IMR-90 (cell line): ENCODE measurements at regions not wholly inside any gene's neighbourhood (a gene's known extent, or its start where the extent isn't known, plus 50 kb on each side); places are given as distances from the start of the nearest gene placed in this dataset.

Experiments
- ATAC-seq: fragments of 200-7000 bp; cut with Tn5 transposase; 2 replicates; pipeline ENCODE4 v1.9.1; 2020; ENCODE audit warnings: low read depth, mild to moderate bottlenecking, moderate library complexity
- BruUV-seq: library from RNA; stranded (reverse); fragments of 400-500 nt; replicated peaks from 2 replicates; lab custom pipeline; 2021; lab: Mats Ljungman, UMichigan
- CTCF ChIA-PET: fragments of 300-600 bp; formaldehyde crosslinking; extraction: SDS; loops from one replicate; lab custom pipeline; 2021; ENCODE audit warnings: antibody characterized with exemption; lab: Yijun Ruan, JAX
- POLR2A ChIA-PET: fragments of 300-600 bp; sonication (Branson Sonifier 250); formaldehyde crosslinking; loops from one replicate; lab custom pipeline; 2022; ENCODE audit warnings: antibody characterized with exemption; ENCODE audit not compliant: unreplicated experiment; lab: Charles Lee
- DNase-seq: peaks from one replicate; pipeline ENCODE4 v3.0.0; 2013
- H2AFZ ChIP-seq: replicated peaks from 2 replicates; pipeline ENCODE3; 2013; ENCODE audit warnings: low read length, mild to moderate bottlenecking; ENCODE audit not compliant: poor library complexity
- H2AK5ac ChIP-seq: 2 replicates; pipeline ENCODE4 v1.6.1; 2013; ENCODE audit warnings: low read depth, low read length, inconsistent platforms
- H2AK9ac ChIP-seq: replicated peaks from 2 replicates; pipeline ENCODE3; 2013; ENCODE audit warnings: mild to moderate bottlenecking, low read depth, low read length, moderate library complexity; ENCODE audit not compliant: poor library complexity
- H2BK120ac ChIP-seq: 2 replicates; pipeline ENCODE4 v1.6.1; 2013; ENCODE audit warnings: low read depth, low read length, inconsistent platforms
- H2BK15ac ChIP-seq: 3 replicates; pipeline ENCODE4 v1.6.1; 2013; ENCODE audit warnings: low read depth, low read length, inconsistent platforms
- H2BK20ac ChIP-seq: 2 replicates; pipeline ENCODE4 v1.6.1; 2013; ENCODE audit warnings: low read depth, mild to moderate bottlenecking, inconsistent platforms, low read length, moderate library complexity
- H2BK5ac ChIP-seq: 2 replicates; pipeline ENCODE4 v1.6.1; 2013; ENCODE audit warnings: mild to moderate bottlenecking, low read depth, low read length, inconsistent platforms; ENCODE audit not compliant: poor library complexity, severe bottlenecking
- H3K14ac ChIP-seq: replicated peaks from 2 replicates; pipeline ENCODE4 v1.6.1; 2013; ENCODE audit warnings: low read depth, low read length, inconsistent platforms
- H3K18ac ChIP-seq: 2 replicates; pipeline ENCODE4 v1.6.1; 2013; ENCODE audit warnings: low read depth, low read length, control low read depth
- H3K23ac ChIP-seq: 2 replicates; pipeline ENCODE4 v1.6.1; 2013; ENCODE audit warnings: low read depth, low read length, inconsistent platforms
- H3K27ac ChIP-seq: 2 replicates; pipeline ENCODE4 v1.5.1; 2013; ENCODE audit warnings: mild to moderate bottlenecking, control low read depth, low read length; ENCODE audit not compliant: insufficient read depth
- H3K27me3 ChIP-seq: 2 replicates; pipeline ENCODE4 v1.6.1; 2013; ENCODE audit warnings: low read length; ENCODE audit not compliant: control insufficient read depth, insufficient read depth
- H3K36me3 ChIP-seq: 2 replicates; pipeline ENCODE4 v1.6.1; 2013; ENCODE audit warnings: low read length, mixed read lengths; ENCODE audit not compliant: control insufficient read depth, insufficient read depth
- H3K4ac ChIP-seq: 2 replicates; pipeline ENCODE4 v1.6.1; 2013; ENCODE audit warnings: low read depth, low read length, inconsistent platforms
- H3K4me1 ChIP-seq: 2 replicates; pipeline ENCODE4 v1.6.1; 2013; ENCODE audit warnings: low read length, mixed read lengths; ENCODE audit not compliant: control insufficient read depth, insufficient read depth
- H3K4me2 ChIP-seq: 2 replicates; pipeline ENCODE4 v1.6.1; 2013; ENCODE audit warnings: low read depth, mild to moderate bottlenecking, control low read depth, low read length, moderate library complexity
- H3K4me3 ChIP-seq: 2 replicates; pipeline ENCODE4 v1.5.1; 2013; ENCODE audit warnings: low read depth, mild to moderate bottlenecking, control low read depth, low read length, moderate library complexity; ENCODE audit not compliant: insufficient read depth
- H3K56ac ChIP-seq: 2 replicates; pipeline ENCODE4 v1.6.1; 2013; ENCODE audit warnings: low read length, inconsistent platforms; ENCODE audit not compliant: insufficient read depth; ENCODE audit errors: extremely low read depth
- H3K79me1 ChIP-seq, 2 experiments: 2 replicates each; pipeline ENCODE4 v1.6.1; 2013; ENCODE audit warnings: low read length in 2 of 2, inconsistent platforms in 1 of 2, low read depth in 1 of 2
- H3K9ac ChIP-seq: 2 replicates; pipeline ENCODE4 v1.6.1; 2013; ENCODE audit warnings: low read depth, low read length, control low read depth
- H3K9me1 ChIP-seq: 2 replicates; pipeline ENCODE4 v1.6.1; 2013; ENCODE audit warnings: low read length, inconsistent platforms; ENCODE audit not compliant: insufficient read depth
- H3K9me3 ChIP-seq: 2 replicates; pipeline ENCODE4 v1.6.1; 2013; ENCODE audit warnings: low read length; ENCODE audit not compliant: control insufficient read depth, insufficient read depth
- H4K20me1 ChIP-seq: 2 replicates; pipeline ENCODE4 v1.6.1; 2013; ENCODE audit warnings: low read length, inconsistent platforms; ENCODE audit not compliant: insufficient read depth
- H4K5ac ChIP-seq: 2 replicates; pipeline ENCODE4 v1.6.1; 2013; ENCODE audit warnings: mild to moderate bottlenecking, low read depth, low read length, control low read depth
- H4K8ac ChIP-seq, 2 experiments: 2 replicates each; pipeline ENCODE4 v1.6.1; 2013; ENCODE audit warnings: low read depth in 2 of 2, low read length in 2 of 2, control low read depth in 1 of 2, inconsistent platforms in 1 of 2
- H4K91ac ChIP-seq: 2 replicates; pipeline ENCODE4 v1.6.1; 2013; ENCODE audit warnings: low read depth, low read length, inconsistent platforms; ENCODE audit not compliant: insufficient read depth
- WGBS, 2 experiments: methylation state at CpG; one replicate each; pipeline versions ENCODE4 v1.1.5 to v1.1.7; 2013; ENCODE audit warnings: missing lambda C conversion rate in 2 of 2; ENCODE audit not compliant: insufficient read length in 1 of 2; ENCODE audit errors: extremely low coverage in 2 of 2; 5-methylcytosine and 5-hydroxymethylcytosine counted together
- dilution Hi-C: fragments of 300-500 bp; cut with HindIII; formaldehyde crosslinking; loops from one replicate; pipeline ENCODE4 v1.14.3; 2018; ENCODE audit warnings: low sequenced_read_pairs; ENCODE audit not compliant: unreplicated experiment
- in situ Hi-C: fragments of 300-500 bp; cut with MboI; formaldehyde crosslinking; loops from 3 replicates; pipeline ENCODE4 v1.14.3; 2019; ENCODE audit warnings: low sequenced_read_pairs, inconsistent platforms, mixed read lengths
- intact Hi-C: fragments of 100-400 bp; cut with micrococcal nuclease; formaldehyde crosslinking; loops from 2 replicates; pipeline ENCODE4 v1.10.0; 2022
- TF ChIP-seq, protein P1 (sequence below): fragments of 150-350 bp; IDR thresholded peaks from 2 replicates; pipeline ENCODE4 v1.6.1; 2016; ENCODE audit warnings: low read depth, mild to moderate bottlenecking, low read length, moderate library complexity, borderline replicate concordance

DNA sequence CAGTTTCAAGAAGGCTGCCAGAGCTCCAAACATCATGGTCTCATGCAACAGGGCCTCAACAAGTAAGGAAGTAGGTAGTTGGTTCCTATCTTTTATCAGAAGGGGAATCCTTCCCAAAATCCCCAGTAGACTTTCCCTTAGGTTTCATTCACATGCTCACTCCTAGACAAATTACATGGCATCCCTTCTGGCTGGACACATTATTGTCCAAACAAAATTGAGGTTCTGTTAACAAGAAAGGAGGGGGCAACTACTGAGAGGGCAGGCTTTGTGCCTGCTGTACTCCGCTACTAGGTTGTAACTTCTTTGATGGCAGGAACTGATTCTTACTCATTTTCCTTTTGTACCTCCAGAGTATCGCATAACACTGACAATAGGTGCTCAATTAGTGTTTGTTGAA is 56.0 kb upstream of the OSMR start:
- dilution Hi-C loops = no loop called here
- ChIA-PET CTCF (no interaction called here), POLR2A (no interaction called here)
- Histone ChIP-seq H4K8ac (no peak overlapping the region), H2AK5ac (no peak overlapping the region), H2BK15ac (0 out of 3 replicates have a peak overlapping the region, but pooled peaks have one; percentile 13), H3K79me1 (no peaks in the 10 kb centered on the region), H3K4me3 (no peak overlapping the region), H3K56ac (no peak overlapping the region), H3K9ac (no peak overlapping the region), H2AFZ (no peak overlapping the region), H3K36me3 (no peaks in the 10 kb centered on the region), H2BK20ac (no peak overlapping the region), H3K18ac (no peak overlapping the region), H3K4me1 (peaks cover 4% of the 10 kb centered on the region; the same call in 1 of the 2 replicates), H3K27ac (no peak overlapping the region), H4K20me1 (no peaks in the 10 kb centered on the region), H2BK120ac (no peak overlapping the region), H2BK5ac (no peak overlapping the region), H3K4me2 (no peak overlapping the region), H2AK9ac (no peak overlapping the region), H3K27me3 (peaks cover 4% of the 10 kb centered on the region; the same call in 1 of the 2 replicates), H3K4ac (no peak overlapping the region), H3K9me1 (no peaks in the 10 kb centered on the region), H4K91ac (no peak overlapping the region), H3K14ac (no peak overlapping the region), H4K5ac (no peak overlapping the region), H3K9me3 (peaks cover 4% of the 10 kb centered on the region), H3K23ac (no peak overlapping the region)
- no CpG with 5 or more reads among the region's 2 CpGs for WGBS, 2 experiments
- in situ Hi-C loops = no loop called here
- TF ChIP-seq, protein P1, sequence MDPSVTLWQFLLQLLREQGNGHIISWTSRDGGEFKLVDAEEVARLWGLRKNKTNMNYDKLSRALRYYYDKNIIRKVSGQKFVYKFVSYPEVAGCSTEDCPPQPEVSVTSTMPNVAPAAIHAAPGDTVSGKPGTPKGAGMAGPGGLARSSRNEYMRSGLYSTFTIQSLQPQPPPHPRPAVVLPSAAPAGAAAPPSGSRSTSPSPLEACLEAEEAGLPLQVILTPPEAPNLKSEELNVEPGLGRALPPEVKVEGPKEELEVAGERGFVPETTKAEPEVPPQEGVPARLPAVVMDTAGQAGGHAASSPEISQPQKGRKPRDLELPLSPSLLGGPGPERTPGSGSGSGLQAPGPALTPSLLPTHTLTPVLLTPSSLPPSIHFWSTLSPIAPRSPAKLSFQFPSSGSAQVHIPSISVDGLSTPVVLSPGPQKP = no peak
- no peak for ATAC-seq
- DNase-seq = no peak
- intact Hi-C loops = no loop called here
- BruUV-seq = no TSS peak
